ENCODE measurements at regions not wholly inside any gene's neighbourhood (a gene's known extent, or its start where the extent isn't known, plus 50 kb on each side); places are given as distances from the start of the nearest gene placed in this dataset.

GRCh38 chr4:111480510-111480909 is 664.7 kb upstream of the FAM241A start:
- Histone ChIP-seq H3K4me1 (ENCODE audit: control insufficient read depth, insufficient read depth, low read length) (no peaks in the 10 kb centered on the region), H3K9me3 (ENCODE audit: control insufficient read depth, insufficient read depth, low read depth, low read length) (no peaks in the 10 kb centered on the region), H3K9ac (ENCODE audit: low read length) (no peak overlapping the region), H3K27ac (ENCODE audit: low read depth, low read length) (no peak overlapping the region), H3K4me3 (ENCODE audit: low read depth, low read length) (no peak overlapping the region), H3K36me3 (ENCODE audit: control insufficient read depth, insufficient read depth, low read length) (no peaks in the 10 kb centered on the region), H3K27me3 (ENCODE audit: control insufficient read depth, insufficient read depth, low read length) (no peaks in the 10 kb centered on the region)

GRCh38 chr4:111483375-111484169 is 661.7 kb upstream of the FAM241A start:
- Histone ChIP-seq H3K27ac (ENCODE audit: low read depth, low read length) (no peak overlapping the region), H3K36me3 (ENCODE audit: control insufficient read depth, insufficient read depth, low read length) (no peaks in the 10 kb centered on the region), H3K9me3 (ENCODE audit: control insufficient read depth, insufficient read depth, low read depth, low read length) (no peaks in the 10 kb centered on the region), H3K4me3 (ENCODE audit: low read depth, low read length) (no peak overlapping the region), H3K9ac (ENCODE audit: low read length) (no peak overlapping the region), H3K27me3 (ENCODE audit: control insufficient read depth, insufficient read depth, low read length) (no peaks in the 10 kb centered on the region), H3K4me1 (ENCODE audit: control insufficient read depth, insufficient read depth, low read length) (no peaks in the 10 kb centered on the region)

GRCh38 chr4:111492496-111492895 is 652.8 kb upstream of the FAM241A start:
- Histone ChIP-seq H3K4me3 (ENCODE audit: low read depth, low read length) (no peak overlapping the region), H3K4me1 (ENCODE audit: control insufficient read depth, insufficient read depth, low read length) (no peaks in the 10 kb centered on the region), H3K36me3 (ENCODE audit: control insufficient read depth, insufficient read depth, low read length) (no peaks in the 10 kb centered on the region), H3K27me3 (ENCODE audit: control insufficient read depth, insufficient read depth, low read length) (no peaks in the 10 kb centered on the region), H3K9ac (ENCODE audit: low read length) (no peak overlapping the region), H3K9me3 (ENCODE audit: control insufficient read depth, insufficient read depth, low read depth, low read length) (no peaks in the 10 kb centered on the region), H3K27ac (ENCODE audit: low read depth, low read length) (no peak overlapping the region)

- no peak overlapping the region for H3K9ac ChIP-seq (ENCODE audit: low read length)
- H3K9me3 ChIP-seq (ENCODE audit: control insufficient read depth, insufficient read depth, low read depth, low read length), result no peaks in the 10 kb centered on the region
- H3K4me3 ChIP-seq (ENCODE audit: low read depth, low read length), result no peak overlapping the region
- H3K27me3 ChIP-seq (ENCODE audit: control insufficient read depth, insufficient read depth, low read length), result no peaks in the 10 kb centered on the region
- H3K4me1 ChIP-seq (ENCODE audit: control insufficient read depth, insufficient read depth, low read length), result no peaks in the 10 kb centered on the region
- H3K36me3 ChIP-seq (ENCODE audit: control insufficient read depth, insufficient read depth, low read length), result no peaks in the 10 kb centered on the region
- H3K27ac ChIP-seq (ENCODE audit: low read depth, low read length), result no peak overlapping the region
These were observed 650.8 kb upstream of the FAM241A start for GRCh38 chr4:111494471-111494870.

GRCh38 chr4:111494971-111495370 is 650.3 kb upstream of the FAM241A start:
- Histone ChIP-seq H3K36me3 (ENCODE audit: control insufficient read depth, insufficient read depth, low read length) (no peaks in the 10 kb centered on the region), H3K27me3 (ENCODE audit: control insufficient read depth, insufficient read depth, low read length) (no peaks in the 10 kb centered on the region), H3K4me1 (ENCODE audit: control insufficient read depth, insufficient read depth, low read length) (no peaks in the 10 kb centered on the region), H3K9ac (ENCODE audit: low read length) (no peak overlapping the region), H3K4me3 (ENCODE audit: low read depth, low read length) (no peak overlapping the region), H3K9me3 (ENCODE audit: control insufficient read depth, insufficient read depth, low read depth, low read length) (no peaks in the 10 kb centered on the region), H3K27ac (ENCODE audit: low read depth, low read length) (no peak overlapping the region)

DNA sequence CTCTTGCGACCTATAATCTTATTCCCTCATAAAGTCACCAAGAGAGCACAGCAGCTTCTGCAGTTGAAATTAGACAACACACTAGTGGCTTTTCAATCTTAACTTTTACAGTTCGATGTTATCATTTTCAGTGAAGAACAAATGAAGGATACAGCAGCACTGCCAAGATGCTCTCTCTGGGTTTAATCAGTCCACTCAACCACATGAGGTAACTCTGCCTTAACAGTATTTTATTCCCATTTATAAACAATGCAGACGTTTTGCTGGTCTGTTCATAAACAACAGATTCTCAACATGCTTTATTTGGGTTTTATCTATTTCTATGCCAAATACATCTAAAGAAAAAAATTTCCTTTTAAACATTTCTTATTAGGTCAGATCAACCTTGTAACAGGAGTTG is 646.0 kb upstream of the FAM241A start:
- no peaks in the 10 kb centered on the region for H3K9me3 ChIP-seq (ENCODE audit: control insufficient read depth, insufficient read depth, low read depth, low read length)
- H3K4me3 ChIP-seq (ENCODE audit: low read depth, low read length), result no peak overlapping the region
- no peaks in the 10 kb centered on the region for H3K27me3 ChIP-seq (ENCODE audit: control insufficient read depth, insufficient read depth, low read length)
- H3K36me3 ChIP-seq (ENCODE audit: control insufficient read depth, insufficient read depth, low read length), result no peaks in the 10 kb centered on the region
- no peak overlapping the region for H3K27ac ChIP-seq (ENCODE audit: low read depth, low read length)
- H3K4me1 ChIP-seq (ENCODE audit: control insufficient read depth, insufficient read depth, low read length), result no peaks in the 10 kb centered on the region
- no peak overlapping the region for H3K9ac ChIP-seq (ENCODE audit: low read length)

DNA sequence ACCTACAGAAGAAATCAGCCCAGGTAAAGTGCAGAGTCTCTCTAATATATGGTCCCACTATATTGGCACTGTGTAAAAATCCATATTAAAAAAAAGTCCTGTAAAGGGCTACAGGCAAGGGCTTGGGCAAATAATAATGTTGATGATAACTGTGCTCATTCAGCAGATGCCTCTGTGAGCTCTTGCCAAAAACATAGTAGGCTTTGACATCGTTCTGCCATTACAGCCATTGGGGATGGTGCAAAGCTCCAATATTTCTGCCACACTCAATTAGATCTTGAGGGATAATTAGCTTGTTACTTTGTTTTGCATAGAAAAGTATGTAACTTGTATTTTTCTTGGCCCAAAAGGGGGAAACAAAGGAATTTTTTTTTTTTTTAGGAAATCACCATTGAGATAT is 645.5 kb upstream of the FAM241A start:
- Histone ChIP-seq H3K9ac (ENCODE audit: low read length) (no peak overlapping the region), H3K9me3 (ENCODE audit: control insufficient read depth, insufficient read depth, low read depth, low read length) (no peaks in the 10 kb centered on the region), H3K4me3 (ENCODE audit: low read depth, low read length) (no peak overlapping the region), H3K36me3 (ENCODE audit: control insufficient read depth, insufficient read depth, low read length) (no peaks in the 10 kb centered on the region), H3K4me1 (ENCODE audit: control insufficient read depth, insufficient read depth, low read length) (no peaks in the 10 kb centered on the region), H3K27ac (ENCODE audit: low read depth, low read length) (no peak overlapping the region), H3K27me3 (ENCODE audit: control insufficient read depth, insufficient read depth, low read length) (no peaks in the 10 kb centered on the region)

DNA sequence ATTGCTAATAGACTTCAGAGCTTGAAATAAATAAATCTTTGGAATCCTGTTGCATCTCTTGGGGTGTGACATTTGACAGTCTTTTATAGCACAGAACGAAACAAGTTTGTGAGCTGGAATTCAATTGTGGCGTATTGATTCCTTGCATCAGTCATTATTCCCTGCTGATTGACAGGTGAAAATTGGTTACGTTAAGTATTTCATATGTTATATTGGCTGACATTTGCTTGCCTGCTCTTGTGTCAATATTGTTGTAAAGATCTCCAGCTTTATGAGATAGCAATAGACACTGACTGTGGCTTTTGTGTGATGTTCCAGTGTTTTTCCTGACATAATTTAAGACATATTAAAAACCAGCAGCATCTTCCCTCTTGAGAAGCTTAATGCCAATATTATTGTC is 644.4 kb upstream of the FAM241A start:
- H3K27ac ChIP-seq (ENCODE audit: low read depth, low read length), result no peak overlapping the region
- H3K36me3 ChIP-seq (ENCODE audit: control insufficient read depth, insufficient read depth, low read length), result no peaks in the 10 kb centered on the region
- H3K9ac ChIP-seq (ENCODE audit: low read length), result no peak overlapping the region
- no peaks in the 10 kb centered on the region for H3K9me3 ChIP-seq (ENCODE audit: control insufficient read depth, insufficient read depth, low read depth, low read length)
- H3K27me3 ChIP-seq (ENCODE audit: control insufficient read depth, insufficient read depth, low read length), result no peaks in the 10 kb centered on the region
- no peak overlapping the region for H3K4me3 ChIP-seq (ENCODE audit: low read depth, low read length)
- H3K4me1 ChIP-seq (ENCODE audit: control insufficient read depth, insufficient read depth, low read length), result no peaks in the 10 kb centered on the region

DNA sequence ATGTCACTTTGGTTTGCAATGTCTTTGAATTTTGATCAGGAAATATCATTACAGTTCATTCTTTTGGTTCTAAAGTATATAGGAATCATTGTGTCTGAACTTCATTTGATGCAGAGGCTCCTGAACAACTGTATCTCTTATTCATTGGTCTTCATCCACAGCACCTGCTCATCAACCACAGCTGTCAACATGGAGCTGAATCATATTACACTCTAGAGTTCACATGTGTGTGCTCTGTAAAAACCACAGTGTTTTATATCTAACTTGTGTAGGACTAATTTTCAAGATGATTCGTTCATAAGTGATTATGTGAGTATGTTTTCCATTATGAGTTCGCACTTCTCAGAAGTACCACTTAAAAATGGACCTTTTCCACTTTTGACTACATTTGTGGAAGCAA is 643.3 kb upstream of the FAM241A start:
- Histone ChIP-seq H3K27me3 (ENCODE audit: control insufficient read depth, insufficient read depth, low read length) (no peaks in the 10 kb centered on the region), H3K9ac (ENCODE audit: low read length) (no peak overlapping the region), H3K4me1 (ENCODE audit: control insufficient read depth, insufficient read depth, low read length) (no peaks in the 10 kb centered on the region), H3K4me3 (ENCODE audit: low read depth, low read length) (no peak overlapping the region), H3K36me3 (ENCODE audit: control insufficient read depth, insufficient read depth, low read length) (no peaks in the 10 kb centered on the region), H3K9me3 (ENCODE audit: control insufficient read depth, insufficient read depth, low read depth, low read length) (no peaks in the 10 kb centered on the region), H3K27ac (ENCODE audit: low read depth, low read length) (no peak overlapping the region)

GRCh38 chr4:111502626-111503025 is 642.6 kb upstream of the FAM241A start:
- H3K27ac ChIP-seq (ENCODE audit: low read depth, low read length), result no peak overlapping the region
- no peak overlapping the region for H3K4me3 ChIP-seq (ENCODE audit: low read depth, low read length)
- H3K27me3 ChIP-seq (ENCODE audit: control insufficient read depth, insufficient read depth, low read length), result no peaks in the 10 kb centered on the region
- H3K9me3 ChIP-seq (ENCODE audit: control insufficient read depth, insufficient read depth, low read depth, low read length), result no peaks in the 10 kb centered on the region
- no peaks in the 10 kb centered on the region for H3K4me1 ChIP-seq (ENCODE audit: control insufficient read depth, insufficient read depth, low read length)
- no peak overlapping the region for H3K9ac ChIP-seq (ENCODE audit: low read length)
- H3K36me3 ChIP-seq (ENCODE audit: control insufficient read depth, insufficient read depth, low read length), result no peaks in the 10 kb centered on the region

DNA sequence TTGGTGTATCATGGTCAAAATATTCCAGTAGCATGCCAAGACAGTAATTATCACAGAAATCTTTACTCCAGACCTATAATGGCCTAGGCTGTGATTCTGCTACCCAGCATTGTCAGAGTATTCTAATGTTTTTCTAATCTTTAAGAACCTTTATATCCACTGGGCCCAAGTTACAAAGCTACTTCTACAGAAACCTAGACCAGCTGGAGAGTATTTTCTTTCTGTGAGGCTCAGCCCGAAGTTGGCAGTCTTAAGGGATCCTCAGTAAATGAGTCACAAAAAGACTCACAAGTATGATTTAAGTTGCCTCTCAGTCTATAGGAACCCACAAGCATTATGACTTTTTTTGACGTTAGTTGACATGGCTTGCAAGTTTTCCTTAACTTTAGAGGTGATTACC is 638.5 kb upstream of the FAM241A start:
- H3K36me3 ChIP-seq (ENCODE audit: control insufficient read depth, insufficient read depth, low read length), result no peaks in the 10 kb centered on the region
- H3K9ac ChIP-seq (ENCODE audit: low read length), result no peak overlapping the region
- no peaks in the 10 kb centered on the region for H3K27me3 ChIP-seq (ENCODE audit: control insufficient read depth, insufficient read depth, low read length)
- H3K9me3 ChIP-seq (ENCODE audit: control insufficient read depth, insufficient read depth, low read depth, low read length), result no peaks in the 10 kb centered on the region
- no peaks in the 10 kb centered on the region for H3K4me1 ChIP-seq (ENCODE audit: control insufficient read depth, insufficient read depth, low read length)
- no peak overlapping the region for H3K27ac ChIP-seq (ENCODE audit: low read depth, low read length)
- no peak overlapping the region for H3K4me3 ChIP-seq (ENCODE audit: low read depth, low read length)
